Tibial artery (tissue), 4 donors: ENCODE measurements at regions not wholly inside any gene's neighbourhood (a gene's known extent, or its start where the extent isn't known, plus 50 kb on each side); places are given as distances from the start of the nearest gene placed in this dataset.

ENCODE experiments used
- DNase-seq, 2 donors: peaks; one replicate each; pipeline ENCODE4 v3.0.0-alpha.2; 2019
- H3K27ac ChIP-seq, 2 donors: fragments of 200-600 bp; sonication (generic) in 1 of 2; 1 replicate in 1 of 2; 2 replicates in 1 of 2; pipeline ENCODE4 v1.5.1; 2018 to 2019; ENCODE audit warnings: mild to moderate bottlenecking in 1 of 2
- H3K27me3 ChIP-seq, 2 donors: fragments of 200-600 bp; sonication (generic) in 1 of 2; one replicate each; pipeline versions ENCODE4 v1.5.1 to v1.6.0; 2016 to 2019
- H3K36me3 ChIP-seq, 3 donors: fragments of 200-600 bp; sonication (generic) in 2 of 3; one replicate each; pipeline ENCODE4 v1.5.1; 2016 to 2019; ENCODE audit warnings: mild to moderate bottlenecking in 2 of 3
- H3K4me1 ChIP-seq, 4 donors: fragments of 200-600 bp; sonication (generic) in 2 of 4; 1 replicate in 3 of 4; 2 replicates in 1 of 4; pipeline ENCODE4 v1.5.1; 2016 to 2019
- H3K4me3 ChIP-seq, 2 donors: fragments of 200-600 bp; sonication (generic) in 1 of 2; 1 replicate in 1 of 2; 2 replicates in 1 of 2; pipeline ENCODE4 v1.5.1; 2018 to 2019; ENCODE audit warnings: mild to moderate bottlenecking in 2 of 2
- H3K9me3 ChIP-seq, 3 donors: fragments of 200-600 bp; sonication (generic) in 1 of 3; one replicate each; pipeline ENCODE4 v1.5.1; 2016 to 2019
- intact Hi-C: fragments of 100-400 bp; cut with DNase I; formaldehyde crosslinking; loops from one replicate; pipeline ENCODE4 v1.15.0; 2023; ENCODE audit warnings: low total_unique reads
- TF ChIP-seq, protein P1 (sequence below), 2 experiments: fragments of 200-600 bp in 1 of 2; fragments of 450-650 bp in 1 of 2; IDR thresholded peaks; one replicate each; pipeline ENCODE4 v1.5.1; 2017 to 2019; ENCODE audit warnings: antibody characterized with exemption in 2 of 2, mild to moderate bottlenecking in 1 of 2, moderate library complexity in 1 of 2

DNA sequence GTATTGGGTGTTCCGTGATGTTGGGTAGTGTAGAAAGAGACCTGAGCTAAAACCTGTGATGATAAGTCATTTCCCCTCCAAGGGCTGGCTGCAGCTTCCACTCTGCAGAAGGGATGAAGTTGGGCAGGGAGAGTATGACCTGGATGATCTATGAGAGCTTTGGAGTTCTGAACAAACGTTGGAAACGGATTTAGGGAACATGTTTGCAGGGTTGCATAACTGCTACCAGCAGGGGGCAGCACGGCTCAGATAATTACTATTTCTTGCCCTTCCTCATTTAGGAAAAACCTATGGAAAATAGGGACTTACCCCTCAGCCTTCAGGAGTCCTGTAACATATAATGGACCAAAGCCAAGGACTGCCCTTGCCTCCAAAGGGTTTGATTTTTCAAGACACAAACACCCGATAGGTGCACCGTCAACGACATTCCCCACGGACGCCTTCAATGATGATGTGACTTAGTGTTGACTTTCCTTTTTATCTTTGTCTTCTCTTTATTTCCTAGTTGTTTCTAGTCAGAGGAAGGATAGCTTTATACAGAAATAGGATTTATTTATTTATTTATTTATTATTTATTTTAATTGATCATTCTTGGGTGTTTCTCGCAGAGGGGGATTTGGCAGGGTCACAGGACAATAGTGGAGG lies 164.9 kb upstream of the SASH1 start:
- intact Hi-C loops = loop anchor here (5.0 kb wide), 1 partner anchor 75 kb away; no protein-coding TSS in a partner anchor
- Histone ChIP-seq H3K36me3 (no peaks in the 10 kb centered on the region), H3K27ac (no peak overlapping the region), H3K4me1 (no peaks in the 10 kb centered on the region), H3K4me3 (no peak overlapping the region), H3K27me3 (no peaks in the 10 kb centered on the region), H3K9me3 (no peaks in the 10 kb centered on the region)
- TF ChIP-seq, protein P1, sequence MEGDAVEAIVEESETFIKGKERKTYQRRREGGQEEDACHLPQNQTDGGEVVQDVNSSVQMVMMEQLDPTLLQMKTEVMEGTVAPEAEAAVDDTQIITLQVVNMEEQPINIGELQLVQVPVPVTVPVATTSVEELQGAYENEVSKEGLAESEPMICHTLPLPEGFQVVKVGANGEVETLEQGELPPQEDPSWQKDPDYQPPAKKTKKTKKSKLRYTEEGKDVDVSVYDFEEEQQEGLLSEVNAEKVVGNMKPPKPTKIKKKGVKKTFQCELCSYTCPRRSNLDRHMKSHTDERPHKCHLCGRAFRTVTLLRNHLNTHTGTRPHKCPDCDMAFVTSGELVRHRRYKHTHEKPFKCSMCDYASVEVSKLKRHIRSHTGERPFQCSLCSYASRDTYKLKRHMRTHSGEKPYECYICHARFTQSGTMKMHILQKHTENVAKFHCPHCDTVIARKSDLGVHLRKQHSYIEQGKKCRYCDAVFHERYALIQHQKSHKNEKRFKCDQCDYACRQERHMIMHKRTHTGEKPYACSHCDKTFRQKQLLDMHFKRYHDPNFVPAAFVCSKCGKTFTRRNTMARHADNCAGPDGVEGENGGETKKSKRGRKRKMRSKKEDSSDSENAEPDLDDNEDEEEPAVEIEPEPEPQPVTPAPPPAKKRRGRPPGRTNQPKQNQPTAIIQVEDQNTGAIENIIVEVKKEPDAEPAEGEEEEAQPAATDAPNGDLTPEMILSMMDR (IDR thresholded peaks at IDR 0.05) = peak; percentile 78 to 90
- peak; percentile 76 for DNase-seq

DNA sequence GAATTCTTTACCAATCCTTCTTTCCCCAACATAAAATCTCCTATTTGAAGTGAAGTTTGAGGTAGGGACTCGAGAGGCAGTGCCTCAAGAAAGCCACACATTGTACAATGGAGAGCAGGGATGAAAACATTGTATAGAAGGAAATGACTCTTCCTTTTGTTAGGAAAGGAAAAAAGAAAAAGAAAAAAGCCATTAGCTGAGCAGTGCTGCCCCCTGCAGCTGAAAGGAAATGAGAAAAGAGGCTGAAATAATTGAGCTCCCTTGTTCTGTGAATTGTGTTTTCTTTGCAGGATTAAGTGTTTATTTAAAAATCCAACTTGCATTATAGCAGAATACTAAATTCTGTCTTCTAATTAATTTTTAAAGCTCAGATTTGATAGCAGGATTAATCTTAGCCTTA lies 162.9 kb upstream of the SASH1 start:
- DNase-seq = no peak
- intact Hi-C loops = loop anchor here (5.0 kb wide), 2 partner anchors 73 to 283 kb away; no protein-coding TSS in a partner anchor
- Histone ChIP-seq H3K9me3 (no peaks in the 10 kb centered on the region), H3K36me3 (no peaks in the 10 kb centered on the region), H3K4me1 (no peaks in the 10 kb centered on the region), H3K4me3 (no peak overlapping the region), H3K27ac (no peak overlapping the region), H3K27me3 (no peaks in the 10 kb centered on the region)
- TF ChIP-seq, protein P1 (IDR thresholded peaks at IDR 0.05) = peak; percentile 11 to 34

DNA sequence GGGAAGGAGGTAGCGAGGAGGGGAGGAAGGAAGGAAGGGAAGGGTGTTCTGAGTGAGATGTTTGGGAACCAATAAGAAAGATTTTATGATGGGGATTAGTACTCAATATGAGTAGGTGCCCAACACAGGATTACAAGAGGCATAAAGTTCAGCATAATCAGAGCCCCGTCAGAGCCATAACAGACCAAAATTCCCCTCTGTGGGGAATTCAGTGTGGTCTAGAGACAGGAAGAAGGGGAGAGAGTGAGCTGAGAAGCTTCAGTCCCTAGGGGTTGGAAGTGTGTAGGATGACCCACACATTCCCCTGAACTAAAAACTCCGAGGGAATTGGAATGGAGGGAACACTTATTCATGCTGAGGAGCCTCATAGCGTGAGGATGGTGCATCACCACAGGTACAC lies 160.3 kb upstream of the SASH1 start:
- no peak overlapping the region for H3K27ac ChIP-seq
- intact Hi-C loops = loop anchor here (5.0 kb wide), 1 partner anchor 280 kb away; no protein-coding TSS in a partner anchor
- H3K9me3 ChIP-seq = no peaks in the 10 kb centered on the region
- H3K4me1 ChIP-seq = peaks cover 0 to 3% (median 0%) of the 10 kb centered on the region in 4 donors
- H3K27me3 ChIP-seq = no peaks in the 10 kb centered on the region
- no peak for DNase-seq
- no peak overlapping the region for H3K4me3 ChIP-seq
- H3K36me3 ChIP-seq = no peaks in the 10 kb centered on the region
- TF ChIP-seq, protein P1 (IDR thresholded peaks at IDR 0.05) = no peak

DNA sequence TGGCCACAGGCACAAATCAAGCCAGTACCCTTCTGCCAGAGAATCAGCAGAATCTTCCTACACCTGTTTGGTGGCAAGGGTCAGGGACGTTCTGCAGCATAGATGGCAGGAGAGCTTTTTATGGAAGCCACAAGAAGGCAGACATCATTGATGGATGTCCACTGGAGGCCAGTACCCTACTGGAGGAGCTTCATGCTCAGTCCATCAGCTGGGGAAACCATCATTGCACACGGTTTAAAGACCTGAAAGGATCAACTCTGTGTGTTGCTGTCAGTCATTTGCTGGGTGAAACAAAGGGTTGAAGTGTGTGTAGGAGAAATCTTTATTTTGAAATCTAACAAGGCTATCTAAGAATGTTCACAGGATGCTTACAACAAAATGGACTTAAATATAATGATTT lies 158.9 kb upstream of the SASH1 start:
- H3K27me3 ChIP-seq = no peaks in the 10 kb centered on the region
- H3K4me1 ChIP-seq = peaks cover 0 to 3% (median 0%) of the 10 kb centered on the region in 4 donors
- no peaks in the 10 kb centered on the region for H3K9me3 ChIP-seq
- no peak overlapping the region for H3K4me3 ChIP-seq
- intact Hi-C loops = loop anchor here (5.0 kb wide), 1 partner anchor 279 kb away; no protein-coding TSS in a partner anchor
- no peaks in the 10 kb centered on the region for H3K36me3 ChIP-seq
- no peak for DNase-seq
- TF ChIP-seq, protein P1 (IDR thresholded peaks at IDR 0.05) = no peak
- H3K27ac ChIP-seq = no peak overlapping the region

DNA sequence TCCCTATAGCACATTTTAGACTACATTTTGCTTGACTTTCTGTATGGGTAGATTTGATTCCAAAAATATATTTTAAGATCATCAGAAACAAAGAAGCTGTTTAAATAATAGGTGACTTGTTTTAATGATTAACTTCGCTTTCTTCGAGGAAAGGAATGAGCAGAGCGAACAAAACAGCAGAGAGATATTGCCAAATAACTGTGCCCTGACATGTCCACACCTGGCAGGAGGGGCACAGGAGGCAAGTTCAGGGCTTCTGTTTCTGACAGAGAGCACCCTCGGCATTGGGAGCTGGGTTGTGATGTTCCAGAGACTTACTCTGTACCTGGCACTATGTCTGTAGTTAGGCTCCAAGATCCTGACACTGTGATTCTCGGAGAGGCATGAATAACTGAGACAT lies 155.7 kb upstream of the SASH1 start:
- no peaks in the 10 kb centered on the region for H3K36me3 ChIP-seq
- no peak overlapping the region for H3K4me3 ChIP-seq
- no peaks in the 10 kb centered on the region for H3K27me3 ChIP-seq
- intact Hi-C loops = loop anchor here (5.0 kb wide), 1 partner anchor 265 kb away; no protein-coding TSS in a partner anchor
- peaks cover 0 to 5% (median 2%) of the 10 kb centered on the region in 4 donors for H3K4me1 ChIP-seq
- no peak overlapping the region for H3K27ac ChIP-seq
- no peak for DNase-seq
- no peaks in the 10 kb centered on the region for H3K9me3 ChIP-seq
- TF ChIP-seq, protein P1 (IDR thresholded peaks at IDR 0.05) = no peak
